ENCODE measurements at regions not wholly inside any gene's neighbourhood (a gene's known extent, or its start where the extent isn't known, plus 50 kb on each side); places are given as distances from the start of the nearest gene placed in this dataset.
A peak's percentile ranks its signal among the peaks of the same experiment; 100 is the strongest.
"Not testable (repeated sequence)": the region's sequence is repeated elsewhere in the genome, so short reads cannot be mapped to it uniquely, and the experiment has no call there.

DNA sequence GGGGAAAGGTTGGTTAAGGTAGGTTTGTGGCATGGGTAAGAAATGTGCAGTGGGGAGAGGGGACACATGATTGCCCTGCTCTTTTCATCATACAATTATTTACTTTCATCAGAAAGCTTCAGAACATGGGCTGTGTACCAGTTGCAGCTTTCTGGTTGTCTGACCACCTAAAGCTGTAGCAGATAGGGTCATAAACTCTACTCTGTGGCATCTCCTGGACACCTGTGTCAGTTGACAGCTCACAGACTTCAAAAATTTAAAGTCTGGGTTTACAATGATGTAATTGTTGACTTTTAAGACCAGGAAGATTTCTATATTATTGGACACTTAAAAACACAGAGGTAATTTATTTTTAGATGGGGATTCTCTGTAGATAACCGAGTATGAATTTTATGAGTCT lies 222.7 kb upstream of the PRR16 start:
- ATAC-seq = no peak

DNA sequence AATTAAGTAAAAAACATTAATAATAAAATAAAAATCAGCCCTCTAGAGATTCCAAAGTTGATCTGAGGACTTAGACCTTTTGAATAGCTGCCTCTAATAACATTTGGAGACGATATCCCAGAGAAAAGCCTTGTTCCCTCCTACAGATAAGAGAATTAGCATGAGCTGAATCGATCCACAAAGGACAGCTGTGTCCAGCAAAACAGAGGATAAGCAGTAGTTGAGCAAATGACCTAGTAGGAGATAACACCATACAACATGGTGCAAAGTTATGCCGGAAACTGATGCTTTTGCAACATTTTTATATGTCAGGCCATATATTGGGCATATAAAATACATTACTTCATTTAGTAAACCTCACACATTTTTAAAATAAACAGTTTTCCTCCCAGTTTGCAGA lies 212.2 kb upstream of the PRR16 start:
- no peak for ATAC-seq

DNA sequence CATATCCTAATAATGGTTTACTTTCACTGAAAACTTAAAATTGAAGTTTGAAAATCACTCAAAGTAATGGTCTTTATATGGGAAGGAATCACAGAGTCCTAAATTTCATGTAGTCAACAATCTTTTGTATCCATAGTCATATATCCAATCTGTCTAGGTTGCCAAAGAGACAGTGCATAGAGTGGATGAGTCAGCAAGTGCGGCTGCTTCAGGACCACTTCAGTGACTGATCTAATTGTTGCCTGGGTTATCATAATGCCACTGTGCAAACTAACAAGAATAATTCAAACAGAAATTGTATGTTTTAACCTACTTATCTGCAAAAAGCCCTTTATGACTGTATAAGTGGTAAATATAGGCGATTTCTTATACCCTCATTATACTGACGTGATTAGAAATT lies 211.3 kb upstream of the PRR16 start:
- no peak for ATAC-seq

DNA sequence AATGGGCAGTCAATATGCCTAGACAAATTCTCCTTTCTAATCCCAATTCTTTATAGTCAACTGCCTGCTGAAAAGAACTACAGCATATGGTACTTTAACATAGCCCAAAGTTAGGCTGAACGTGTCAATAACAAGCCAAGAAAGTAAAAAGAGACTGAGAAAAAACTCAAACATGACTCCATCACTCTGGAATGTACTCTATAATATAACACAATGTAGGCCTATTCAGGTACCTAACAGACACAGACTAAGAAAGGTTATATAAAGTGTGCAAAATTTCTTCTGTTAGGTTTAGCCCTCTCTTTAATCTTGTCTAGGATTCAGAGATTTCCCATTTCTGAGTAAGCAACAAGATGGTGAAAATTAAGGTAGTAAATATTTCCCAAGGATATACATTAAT lies 209.7 kb upstream of the PRR16 start:
- ATAC-seq = no peak

DNA sequence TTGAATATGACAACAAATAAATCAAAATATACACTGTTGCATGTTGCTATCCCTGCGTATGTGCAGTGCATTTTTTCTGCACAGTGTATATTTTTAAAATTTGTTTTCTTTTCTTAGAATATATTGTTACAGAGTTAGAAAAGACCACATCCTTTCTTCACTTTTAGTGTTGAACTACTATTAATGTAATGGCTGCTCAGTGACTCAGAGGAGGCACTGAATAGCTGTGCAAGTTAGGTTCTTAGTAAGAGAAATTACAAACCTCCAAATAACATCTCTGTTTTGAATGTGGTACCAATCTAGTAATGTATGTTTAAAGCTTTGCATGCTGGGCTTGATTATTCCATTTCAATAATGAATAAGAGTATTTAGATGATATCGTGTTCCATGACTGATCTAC lies 208.9 kb upstream of the PRR16 start:
- no peak for ATAC-seq

DNA sequence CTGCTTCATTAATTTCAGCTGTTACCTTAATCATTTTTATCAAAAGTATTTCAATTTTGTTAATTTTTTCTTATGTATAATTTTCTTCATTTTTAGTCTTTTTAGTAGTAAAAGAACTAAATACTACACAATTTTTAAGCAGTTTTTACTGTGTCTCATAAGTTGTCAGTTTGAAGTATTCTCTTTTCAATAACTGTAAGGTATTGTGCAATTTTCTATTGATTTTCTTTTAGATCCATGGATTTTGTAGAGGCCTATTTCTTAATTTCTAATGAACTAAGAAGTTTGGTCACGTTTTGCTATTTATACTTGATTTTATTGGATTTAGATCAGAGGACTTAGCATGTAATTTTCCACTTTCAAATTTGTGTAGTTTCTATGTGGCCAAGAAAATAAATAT lies 207.7 kb upstream of the PRR16 start:
- no peak for ATAC-seq

DNA sequence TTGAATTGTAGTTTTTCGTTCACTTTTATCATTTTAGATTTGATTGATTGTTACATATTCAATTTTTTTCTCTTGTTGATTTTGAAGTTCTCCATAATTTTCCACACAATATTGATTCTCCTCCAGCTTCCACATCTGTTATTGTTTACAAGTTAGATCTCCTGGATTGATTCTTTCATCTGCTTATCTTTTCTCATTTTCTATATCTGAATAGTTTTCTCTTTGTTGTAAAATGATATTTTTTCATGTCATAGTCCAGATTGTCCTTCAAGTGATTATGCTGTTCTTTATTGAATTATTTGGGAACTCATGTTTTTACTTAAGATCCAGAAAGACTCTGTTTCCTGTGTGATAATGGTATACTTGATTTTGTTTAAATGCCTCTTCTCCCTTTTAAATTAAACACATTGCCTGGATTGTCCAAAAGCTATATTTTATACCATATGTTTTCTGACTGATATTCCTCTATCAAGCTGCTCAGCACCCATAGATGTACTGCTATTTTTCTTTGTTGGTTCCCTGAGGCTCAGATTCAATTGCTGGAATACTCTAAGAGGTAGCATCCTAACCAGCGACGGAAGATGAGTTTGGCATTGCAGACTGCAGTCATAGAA lies 206.6 kb upstream of the PRR16 start:
- no peak for ATAC-seq

DNA sequence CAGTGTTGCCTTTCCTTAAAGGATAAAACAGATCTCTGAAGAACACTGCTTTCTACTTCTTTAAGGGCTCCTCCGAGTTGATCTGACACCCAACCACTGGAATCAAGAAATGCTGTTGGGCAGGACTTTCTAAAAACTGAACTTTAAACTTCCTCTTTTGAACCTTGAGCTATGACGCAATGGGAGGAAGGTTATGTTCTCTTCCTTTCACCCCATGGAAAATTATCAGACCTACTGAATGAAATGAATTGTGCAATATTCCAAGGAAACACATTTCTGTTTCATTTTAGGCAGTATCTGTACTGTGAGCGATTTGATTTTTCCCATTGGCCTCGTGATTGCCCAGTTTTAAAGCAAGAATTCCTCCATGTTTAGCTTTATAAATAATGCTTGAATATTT lies 206.0 kb upstream of the PRR16 start:
- ATAC-seq = no peak

DNA sequence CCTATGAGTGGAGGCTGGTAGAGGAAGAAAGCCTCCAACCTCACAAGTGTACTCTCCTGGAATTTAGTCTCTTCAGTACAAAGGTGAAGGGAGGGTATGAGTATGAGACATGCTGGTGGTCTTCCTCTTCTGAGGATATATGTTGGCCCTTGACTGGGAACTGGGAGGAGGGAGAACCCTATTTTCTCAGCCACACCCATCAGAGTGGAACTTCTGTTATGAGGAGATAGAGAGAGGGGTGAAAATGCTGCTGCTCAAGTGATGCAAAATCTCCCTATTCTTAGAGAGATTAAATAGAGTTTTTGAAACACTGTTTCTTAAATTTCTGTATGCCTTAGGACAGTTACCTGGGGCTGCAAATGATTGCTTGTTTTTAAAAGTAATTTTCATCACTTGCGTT lies 203.4 kb upstream of the PRR16 start:
- ATAC-seq = no peak

DNA sequence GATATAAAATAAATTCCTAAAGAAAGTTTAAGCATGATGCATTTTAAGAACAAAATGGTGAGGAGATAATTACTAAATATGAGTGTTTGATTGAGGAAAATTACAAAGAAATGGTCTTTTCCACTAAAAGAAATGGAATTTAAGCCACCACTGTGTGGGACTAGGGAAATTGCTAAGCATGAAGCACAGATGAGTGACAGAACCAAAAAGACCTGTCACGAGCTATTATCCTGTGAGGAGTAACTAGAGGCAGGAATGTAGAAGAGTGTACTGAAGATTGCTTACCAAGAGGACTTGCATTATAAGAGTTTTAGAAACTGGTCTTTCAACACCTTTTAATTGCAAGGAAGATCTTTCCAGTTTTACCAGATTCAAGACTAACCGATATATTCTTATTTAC lies 193.6 kb upstream of the PRR16 start:
- no peak for ATAC-seq

DNA sequence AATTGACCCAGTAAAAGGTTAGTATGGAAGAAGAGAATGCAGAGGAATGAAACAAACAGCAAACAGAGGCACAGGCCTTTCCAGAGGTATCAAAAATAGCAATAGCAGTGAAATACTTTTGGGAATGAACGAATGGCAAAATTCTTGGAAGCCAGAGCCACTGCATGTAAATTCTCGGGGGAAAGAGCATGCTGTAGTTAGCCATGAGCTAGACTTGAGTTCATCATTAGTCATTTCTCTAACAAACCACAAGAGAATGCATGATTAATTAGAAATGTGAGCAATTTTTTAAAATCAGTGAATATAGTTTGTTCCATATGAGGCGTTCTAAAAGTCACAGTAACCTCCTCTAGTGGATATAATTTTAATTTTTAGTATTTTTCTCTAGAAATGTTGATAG lies 170.3 kb upstream of the PRR16 start:
- ATAC-seq = no peak

DNA sequence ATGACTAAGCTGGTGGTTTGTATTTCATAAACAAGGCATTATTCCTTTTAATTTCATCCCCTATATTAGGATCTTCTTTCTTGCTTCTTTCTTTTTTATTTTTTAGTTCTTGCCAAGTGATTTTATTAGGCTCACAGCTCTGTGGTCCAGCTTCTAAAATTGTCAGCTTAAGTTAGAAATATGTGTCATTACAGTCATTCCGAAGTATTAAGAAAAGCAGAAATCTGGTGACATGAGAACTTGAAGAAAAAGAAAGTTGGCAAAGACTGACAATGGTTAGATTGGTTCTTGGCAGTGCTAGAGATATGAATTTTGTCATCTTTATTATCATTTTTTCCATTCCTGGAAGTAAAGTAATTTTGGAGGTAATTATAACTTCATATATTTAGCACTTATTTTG lies 166.5 kb upstream of the PRR16 start:
- ATAC-seq = no peak

DNA sequence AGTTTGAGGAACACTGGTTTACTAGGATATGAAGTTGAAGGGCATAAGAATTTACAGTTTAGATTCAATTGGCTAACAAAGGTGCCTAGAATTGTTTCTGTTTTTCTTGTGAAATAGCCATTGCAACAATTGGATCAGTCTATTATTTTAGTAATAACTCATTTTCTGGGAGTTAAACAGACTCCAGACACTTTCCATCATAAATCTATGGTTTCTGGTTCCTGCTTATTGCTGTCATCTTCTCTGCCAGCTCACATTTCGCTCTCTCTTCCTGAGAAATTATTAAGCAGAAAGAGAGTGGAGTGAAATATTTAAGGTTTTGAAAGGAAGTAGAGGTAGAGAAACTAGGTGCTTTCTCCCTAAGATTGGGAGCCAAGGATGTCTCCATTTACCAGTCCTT lies 165.1 kb upstream of the PRR16 start:
- ATAC-seq = no peak

DNA sequence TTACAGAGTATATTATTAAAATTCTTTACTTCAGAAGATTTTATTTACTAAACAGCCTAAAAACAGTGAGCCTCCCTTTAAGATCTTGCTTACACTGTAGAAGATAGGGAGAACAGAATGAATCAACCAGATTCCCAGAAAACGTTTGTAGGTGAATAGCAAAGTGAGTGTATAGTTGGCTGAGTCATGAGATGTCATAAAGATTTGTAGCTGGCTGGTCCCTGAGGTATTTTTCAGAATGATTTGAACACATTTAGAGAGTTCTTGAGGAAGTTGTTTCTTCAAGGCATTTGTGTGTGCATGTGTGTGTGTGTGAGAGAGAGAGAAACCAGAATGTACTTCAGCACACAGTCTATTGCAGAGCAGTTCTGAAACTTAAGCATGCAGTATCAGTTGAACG lies 159.4 kb upstream of the PRR16 start:
- ATAC-seq = no peak

DNA sequence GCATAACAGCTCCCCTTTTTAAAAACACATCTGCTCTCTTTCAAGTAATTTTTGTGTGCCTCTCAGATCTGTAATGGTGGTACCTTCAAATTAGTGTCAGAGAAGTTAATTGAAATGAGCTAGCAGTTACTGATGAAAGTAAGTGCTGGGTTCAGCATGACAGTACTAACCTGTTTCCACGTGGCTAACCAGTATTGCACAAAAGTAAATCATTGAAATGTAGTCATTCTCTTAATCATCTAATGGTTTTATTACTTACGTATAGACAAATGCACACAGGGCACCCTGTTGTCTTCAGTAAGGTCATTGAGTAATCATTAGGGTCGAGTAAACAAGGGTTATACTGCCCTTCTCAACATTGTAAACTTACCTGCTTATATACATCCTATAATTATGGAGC lies 157.8 kb upstream of the PRR16 start:
- peak; percentile 66 for ATAC-seq

DNA sequence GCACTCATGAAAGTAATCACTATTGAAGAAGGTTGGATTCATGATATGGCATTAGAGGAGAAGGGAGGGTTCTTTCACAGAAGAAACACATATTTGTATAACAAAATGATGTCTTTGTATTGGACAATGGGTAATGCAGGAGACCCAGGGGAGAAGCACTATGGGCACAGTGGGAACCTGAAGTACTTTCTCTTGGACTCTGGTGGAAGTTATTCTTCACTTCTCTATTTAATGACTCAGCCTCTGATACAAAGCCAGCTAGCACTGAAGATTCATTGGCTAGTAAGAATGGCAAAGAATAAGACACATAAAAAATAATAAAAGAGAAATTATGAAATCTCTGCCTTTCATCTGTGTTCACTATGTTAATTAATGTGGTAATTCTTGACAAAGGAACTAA lies 149.9 kb upstream of the PRR16 start:
- no peak for ATAC-seq

DNA sequence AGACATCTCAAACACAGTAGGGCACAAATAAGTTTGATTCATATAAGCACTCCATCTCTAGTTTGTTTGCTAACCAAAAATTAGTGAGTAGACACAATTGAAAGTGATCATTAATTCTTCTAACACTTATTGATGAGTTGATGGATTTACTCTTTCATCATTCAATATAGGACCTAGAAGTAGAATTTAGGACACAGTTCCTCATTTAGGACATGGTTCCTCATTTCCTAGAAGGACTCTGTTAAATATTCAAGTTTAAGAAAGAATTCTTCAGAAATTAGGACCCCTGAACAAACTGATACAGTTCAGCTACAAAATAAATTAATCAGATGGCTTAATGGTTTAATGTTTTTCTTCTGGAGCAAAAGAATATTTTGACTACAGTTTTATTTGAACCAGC lies 143.5 kb upstream of the PRR16 start:
- ATAC-seq = no peak

DNA sequence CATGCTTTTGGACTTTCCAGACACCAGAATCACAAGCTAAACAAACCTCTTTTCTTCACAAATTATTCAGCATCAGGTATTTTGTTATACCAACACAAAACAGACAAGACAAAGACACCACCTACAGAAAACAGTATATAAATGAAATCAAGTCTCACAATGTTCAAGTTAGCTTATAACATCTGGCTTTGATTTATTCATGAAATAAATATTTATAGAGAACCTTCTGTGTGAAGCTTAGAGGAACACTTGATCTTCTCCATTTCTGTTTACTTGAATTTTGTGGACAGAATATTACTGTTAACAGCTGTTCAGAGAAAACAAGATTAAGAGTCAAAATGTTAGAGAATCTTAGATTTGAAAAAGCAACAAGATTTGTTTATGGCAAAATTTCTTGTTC lies 137.4 kb upstream of the PRR16 start:
- ATAC-seq = no peak

DNA sequence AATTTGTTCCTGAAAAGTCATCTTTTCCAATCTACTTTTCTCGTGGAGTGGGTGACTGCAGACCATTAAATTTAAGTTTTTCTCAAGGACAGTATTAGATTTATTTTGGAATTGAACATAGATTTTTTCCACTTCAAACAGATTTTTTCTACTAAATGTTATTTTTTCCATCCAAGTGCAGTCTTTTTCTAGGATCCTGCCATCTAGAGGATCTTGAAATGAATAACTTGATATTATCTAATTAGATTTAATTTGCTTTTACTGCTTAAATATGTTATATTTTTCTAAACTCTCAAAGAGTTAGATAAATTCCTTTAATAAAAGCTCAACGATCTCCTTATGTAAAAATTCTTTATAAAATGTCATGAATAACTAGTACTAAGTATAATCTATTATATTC lies 136.9 kb upstream of the PRR16 start:
- no peak for ATAC-seq

DNA sequence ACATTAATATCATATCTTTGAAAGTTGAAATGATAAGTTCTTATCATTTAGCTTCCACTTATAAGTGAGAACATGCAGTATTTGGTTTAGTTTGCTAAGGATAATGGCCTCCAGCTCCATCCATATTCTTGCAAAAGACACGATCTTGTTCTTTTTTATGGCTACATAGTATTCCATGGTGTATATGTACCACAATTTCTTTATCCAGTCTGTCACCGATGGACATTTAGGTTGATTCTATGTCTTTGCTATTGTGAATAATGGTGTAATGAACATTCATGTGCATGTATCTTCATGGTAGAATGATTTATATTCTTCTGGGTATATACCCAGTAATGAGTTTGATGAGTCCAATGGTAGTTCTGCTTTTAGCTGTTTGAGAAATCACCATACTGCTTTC lies 135.0 kb upstream of the PRR16 start:
- ATAC-seq = no peak

DNA sequence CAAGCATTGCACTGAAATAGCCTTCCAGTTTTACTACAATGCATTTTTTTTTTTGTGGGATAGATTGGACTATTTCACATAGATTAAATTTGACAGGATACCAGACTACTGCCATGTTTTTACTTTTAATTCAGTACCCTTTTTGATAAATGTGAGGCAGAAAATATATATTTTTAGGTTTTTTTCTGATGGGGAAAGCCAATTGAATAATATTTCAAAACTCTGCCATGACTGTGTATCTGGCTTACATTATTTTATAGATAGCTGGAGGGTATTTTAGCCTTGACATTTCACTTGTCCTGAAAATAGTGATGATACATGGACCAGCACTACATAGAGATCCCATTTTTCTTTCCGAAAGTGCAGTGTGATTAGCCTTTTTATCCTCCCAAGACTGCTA lies 133.5 kb upstream of the PRR16 start:
- ATAC-seq = no peak

DNA sequence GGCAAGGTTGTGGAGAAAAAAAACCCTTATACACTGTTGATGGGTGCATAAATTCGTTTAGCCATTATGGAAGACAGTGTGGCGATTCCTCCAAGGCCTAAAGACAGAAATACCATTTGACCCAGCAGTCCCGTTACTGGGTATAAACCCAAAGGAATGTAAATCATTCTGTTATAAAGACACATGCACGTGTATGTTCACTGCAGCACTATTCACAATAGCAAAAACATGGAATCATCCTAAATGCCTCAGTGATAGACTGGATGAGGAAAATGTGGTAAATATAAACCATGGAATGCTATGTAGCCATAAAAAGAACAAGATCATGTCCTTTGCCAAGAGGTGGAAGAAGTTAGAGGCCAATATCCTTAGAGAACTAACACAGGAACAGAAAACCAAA lies 119.9 kb upstream of the PRR16 start:
- no peak for ATAC-seq

DNA sequence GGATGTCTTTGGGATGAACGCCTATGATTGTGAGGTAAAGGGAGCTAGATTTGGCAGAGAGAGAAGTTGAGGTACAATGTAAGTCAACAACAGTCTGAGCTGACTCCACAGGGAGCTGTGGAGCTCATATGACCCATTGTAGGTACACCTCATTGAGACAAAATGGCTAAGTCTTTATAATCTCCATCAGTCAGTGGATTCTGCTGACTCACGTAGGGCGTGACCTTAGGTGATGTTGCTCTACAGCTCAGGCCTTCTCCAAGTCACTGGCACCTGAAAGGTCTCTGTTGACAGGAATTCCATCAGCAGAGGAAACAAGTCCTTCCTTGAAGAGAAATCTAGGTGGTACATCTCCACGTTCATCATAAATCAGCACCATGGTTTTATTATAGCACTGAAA lies 118.2 kb upstream of the PRR16 start:
- ATAC-seq = peak; percentile 73

DNA sequence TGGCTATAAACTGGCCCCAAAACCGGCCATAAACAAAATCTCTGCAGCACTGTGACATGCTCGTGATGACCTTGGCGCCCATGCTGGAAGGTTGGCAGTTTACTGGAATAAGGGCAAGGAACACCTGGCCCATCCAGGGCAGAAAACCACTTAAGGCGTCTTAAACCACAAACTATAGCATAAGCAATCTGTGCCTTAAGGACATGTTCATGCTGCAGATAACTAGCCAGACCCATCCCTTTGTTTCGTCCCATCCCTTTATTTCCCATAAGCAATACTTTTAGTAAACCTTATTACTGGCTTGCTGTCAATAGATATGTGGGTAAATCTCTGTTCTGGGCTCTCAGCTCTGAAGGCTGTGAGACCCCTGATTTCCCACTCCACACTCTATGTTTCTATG lies 113.0 kb upstream of the PRR16 start:
- not testable (repeated sequence) for ATAC-seq

DNA sequence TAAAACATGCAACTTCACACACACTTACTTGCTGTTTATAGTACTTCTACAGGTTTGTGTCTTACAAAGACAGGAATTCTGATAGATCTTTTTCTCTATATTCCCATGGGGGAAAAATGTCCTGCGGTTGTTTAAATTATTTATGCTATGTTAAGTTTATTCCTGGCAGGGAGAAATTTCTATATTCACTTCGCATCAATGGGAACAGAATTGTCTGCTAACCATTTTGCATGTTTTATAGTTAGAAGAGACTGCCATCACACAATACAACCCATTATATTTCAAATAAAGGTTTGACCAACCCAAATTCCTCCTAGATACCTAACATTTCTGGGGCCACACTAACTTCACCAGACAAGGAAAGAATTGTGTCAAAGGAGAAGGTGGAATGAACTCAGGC lies 110.0 kb upstream of the PRR16 start:
- no peak for ATAC-seq

DNA sequence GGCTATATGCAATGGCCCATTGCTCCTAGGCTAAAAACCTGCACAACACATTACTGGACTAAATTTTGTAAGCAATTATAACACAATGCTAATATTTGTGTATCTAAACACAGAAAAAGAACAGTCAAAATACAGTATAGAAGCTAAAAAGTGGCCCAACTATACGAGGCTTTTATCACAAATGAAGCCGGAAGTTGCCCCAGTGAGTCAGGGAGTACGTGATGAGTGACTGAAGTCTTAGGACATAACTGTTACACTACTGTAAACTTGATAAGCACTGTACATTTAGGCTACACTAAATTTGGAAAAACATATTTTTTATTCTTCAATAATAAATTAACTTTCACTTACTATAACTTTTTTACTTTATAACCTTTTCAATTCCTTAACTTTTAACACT lies 105.2 kb upstream of the PRR16 start:
- no peak for ATAC-seq

Measured in esophagus mucosa (tissue), 1 donor.